Stomach (tissue), 8 donors: ENCODE measurements at regions not wholly inside any gene's neighbourhood (a gene's known extent, or its start where the extent isn't known, plus 50 kb on each side); places are given as distances from the start of the nearest gene placed in this dataset.

Experiments used
- DNase-seq, 2 donors: peaks; one replicate each; pipeline versions ENCODE4 v3.0.0 to v3.0.0-alpha.2; 2013 to 2019
- H3K27ac ChIP-seq, 5 donors: fragments of 200-600 bp in 4 of 5; sonication (generic) in 4 of 5; one replicate each; pipeline ENCODE4 v1.5.1; 2013 to 2019; ENCODE audit warnings: mild to moderate bottlenecking in 1 of 5, moderate library complexity in 1 of 5
- H3K27me3 ChIP-seq, 3 donors: fragments of 200-600 bp; sonication (generic); one replicate each; pipeline ENCODE4 v1.5.1; 2017 to 2019; ENCODE audit warnings: mixed run types in 1 of 3
- H3K36me3 ChIP-seq, 4 donors: fragments of 200-600 bp; sonication (generic); 1 replicate in 3 of 4; 2 replicates in 1 of 4; pipeline ENCODE4 v1.5.1; 2016 to 2019
- H3K4me1 ChIP-seq, 4 donors: fragments of 200-600 bp; sonication (generic); one replicate each; pipeline ENCODE4 v1.5.1; 2016 to 2019
- H3K4me3 ChIP-seq, 4 donors: fragments of 200-600 bp; sonication (generic) in 3 of 4; one replicate each; pipeline ENCODE4 v1.5.1; 2016 to 2019; ENCODE audit warnings: mild to moderate bottlenecking in 1 of 4
- H3K9me3 ChIP-seq, 4 donors: fragments of 200-600 bp; sonication (generic); one replicate each; pipeline ENCODE4 v1.5.1; 2016 to 2019
- CTCF ChIP-seq, 7 experiments: fragments of 450-650 bp in 4 of 7; fragments of 200-600 bp in 3 of 7; sonication (generic) in 3 of 7; IDR thresholded peaks; one replicate each; pipeline ENCODE4 v1.5.1; 2016 to 2019; ENCODE audit warnings: antibody characterized with exemption in 7 of 7, control low read depth in 2 of 7, mild to moderate bottlenecking in 1 of 7
- EP300 ChIP-seq: sonication (generic); formaldehyde crosslinking; IDR thresholded peaks from one replicate; pipeline ENCODE4 v1.6.1; 2017; ENCODE audit warnings: antibody characterized with exemption
- POLR2A ChIP-seq, 4 donors: fragments of 450-650 bp; IDR thresholded peaks; one replicate each; pipeline ENCODE4 v1.6.1; 2016; ENCODE audit warnings: antibody characterized with exemption in 4 of 4, control low read depth in 2 of 4, mild to moderate bottlenecking in 1 of 4, moderate library complexity in 1 of 4
- POLR2AphosphoS5 ChIP-seq, 3 donors: sonication (generic); formaldehyde crosslinking; IDR thresholded peaks; one replicate each; pipeline ENCODE4 v1.6.1; 2016; ENCODE audit warnings: antibody characterized with exemption in 3 of 3
- WGBS, 5 donors: extraction: QIAGEN DNeasy Blood & Tissue Kit in 3 of 5; methylation state at CpG; one replicate each; pipeline versions ENCODE4 v1.1.5 to v1.1.7; 2013 to 2018; 5-methylcytosine and 5-hydroxymethylcytosine counted together
- intact Hi-C: fragments of 100-400 bp; cut with DNase I; formaldehyde crosslinking; loops from one replicate; pipeline ENCODE4 v1.15.1; 2023; ENCODE audit warnings: low total_unique reads
- donor health status: healthy with polysubstance abuse.
- donor health status: Bipolar disorder and iron deficiency.
- donor health status: healthy.

GRCh38 chr5:92494508-92494907, 1086.5 kb downstream of the NR2F1-AS1 start:
- DNase-seq = no peak
- TF ChIP-seq POLR2AphosphoS5 (IDR thresholded peaks at IDR 0.05) = no peak
- TF ChIP-seq CTCF (IDR thresholded peaks at IDR 0.05) = no peak
- TF ChIP-seq POLR2A (IDR thresholded peaks at IDR 0.05) = no peak
- no peak for TF ChIP-seq EP300
- peaks cover 0 to 7% (median 0%) of the 10 kb centered on the region in 4 donors for H3K4me1 ChIP-seq
- no peak overlapping the region for H3K27ac ChIP-seq
- no peaks in the 10 kb centered on the region for H3K36me3 ChIP-seq
- no peaks in the 10 kb centered on the region for H3K9me3 ChIP-seq
- H3K4me3 ChIP-seq = no peak overlapping the region
- intact Hi-C loops = no loop called here
- H3K27me3 ChIP-seq = no peaks in the 10 kb centered on the region
- WGBS, 5 donors = 77 to 90% (median 85%) methylated on average over 5 of the region's 5 CpGs

- Histone ChIP-seq H3K4me3 (no peak overlapping the region), H3K36me3 (no peaks in the 10 kb centered on the region), H3K4me1 (peaks cover 0 to 7% (median 0%) of the 10 kb centered on the region in 4 donors), H3K27ac (no peak overlapping the region), H3K27me3 (no peaks in the 10 kb centered on the region), H3K9me3 (no peaks in the 10 kb centered on the region)
- DNase-seq = no peak
- intact Hi-C loops = no loop called here
- 12 to 43% (median 33%) methylated on average over 3 of the region's 3 CpGs for WGBS, 5 donors
- no peak for TF ChIP-seq POLR2AphosphoS5 (IDR thresholded peaks at IDR 0.05)
- no peak for TF ChIP-seq CTCF (IDR thresholded peaks at IDR 0.05)
- TF ChIP-seq POLR2A (IDR thresholded peaks at IDR 0.05) = no peak
- TF ChIP-seq EP300 = no peak
Measured at GRCh38 chr5:92492908-92493307, 1088.1 kb downstream of the NR2F1-AS1 start.

GRCh38 chr5:92484484-92484883, 1096.5 kb downstream of the NR2F1-AS1 start:
- DNase-seq = no peak
- no peaks in the 10 kb centered on the region for H3K9me3 ChIP-seq
- TF ChIP-seq POLR2A (IDR thresholded peaks at IDR 0.05) (no peak), CTCF (IDR thresholded peaks at IDR 0.05) (no peak), EP300 (no peak)
- intact Hi-C loops = no loop called here
- no peaks in the 10 kb centered on the region for H3K36me3 ChIP-seq
- no peak overlapping the region for H3K27ac ChIP-seq
- no peaks in the 10 kb centered on the region for H3K4me1 ChIP-seq
- no peak overlapping the region for H3K4me3 ChIP-seq
- H3K27me3 ChIP-seq = no peaks in the 10 kb centered on the region

GRCh38 chr5:92472981-92473566, 1090.0 kb upstream of the ARRDC3 start:
- no peaks in the 10 kb centered on the region for H3K4me1 ChIP-seq
- H3K27me3 ChIP-seq = no peaks in the 10 kb centered on the region
- no peak overlapping the region for H3K4me3 ChIP-seq
- H3K36me3 ChIP-seq = no peaks in the 10 kb centered on the region
- intact Hi-C loops = no loop called here
- 63 to 82% (median 77%) methylated on average over 1 of the region's 1 CpG for WGBS, 5 donors
- no peak for DNase-seq
- no peak overlapping the region for H3K27ac ChIP-seq
- TF ChIP-seq EP300 = no peak
- H3K9me3 ChIP-seq = peaks cover 0 to 18% (median 14%) of the 10 kb centered on the region in 4 donors

- H3K36me3 ChIP-seq = no peaks in the 10 kb centered on the region
- no peaks in the 10 kb centered on the region for H3K4me1 ChIP-seq
- H3K4me3 ChIP-seq = no peak overlapping the region
- no peaks in the 10 kb centered on the region for H3K27me3 ChIP-seq
- H3K9me3 ChIP-seq = peaks cover 0 to 18% (median 14%) of the 10 kb centered on the region in 4 donors
- intact Hi-C loops = no loop called here
- no peak for TF ChIP-seq POLR2AphosphoS5 (IDR thresholded peaks at IDR 0.05)
- TF ChIP-seq EP300 = no peak
- no peak for TF ChIP-seq CTCF (IDR thresholded peaks at IDR 0.05)
- no peak for TF ChIP-seq POLR2A (IDR thresholded peaks at IDR 0.05)
- 76 to 83% (median 81%) methylated on average over 2 of the region's 2 CpGs for WGBS, 5 donors
- no peak for DNase-seq
- H3K27ac ChIP-seq = no peak overlapping the region
Measured at GRCh38 chr5:92471861-92472260, 1088.7 kb upstream of the ARRDC3 start.
